H1 (cell line): ENCODE measurements at regions not wholly inside any gene's neighbourhood (a gene's known extent, or its start where the extent isn't known, plus 50 kb on each side); places are given as distances from the start of the nearest gene placed in this dataset.

ENCODE experiments used
- CREB1 ChIP-seq: IDR thresholded peaks from 2 replicates; pipeline ENCODE4 v1.6.1; 2012; ENCODE audit warnings: inconsistent platforms
- CTCF ChIP-seq, 3 experiments: IDR thresholded peaks; 1 replicate in 2 of 3; 2 replicates in 1 of 3; pipeline versions ENCODE4 v1.5.1 to v1.6.1; 2011; ENCODE audit warnings: low read length in 3 of 3, mild to moderate bottlenecking in 3 of 3, inconsistent platforms in 2 of 3, low read depth in 1 of 3, moderate library complexity in 1 of 3; ENCODE audit not compliant: insufficient read depth in 1 of 3; ENCODE audit errors: control extremely low read depth in 1 of 3
- EZH2 ChIP-seq: fragments of 200-600 bp; sonication (generic); IDR thresholded peaks from 2 replicates; pipeline ENCODE4 v1.7.1; 2012; ENCODE audit warnings: low read depth, mild to moderate bottlenecking, moderate library complexity, low read length, inconsistent platforms; ENCODE audit not compliant: severe bottlenecking
- POLR2AphosphoS5 ChIP-seq: IDR thresholded peaks from 2 replicates; pipeline ENCODE4 v1.6.1; 2011; ENCODE audit warnings: low read depth, low read length

GRCh38 chr2:166750624-166751023 is 137.7 kb upstream of the XIRP2 start:
- no peak for TF ChIP-seq CREB1
- TF ChIP-seq CTCF (IDR thresholded peaks at IDR 0.05; ENCODE audit: control extremely low read depth in 1 of 3, insufficient read depth in 1 of 3, low read depth in 1 of 3, low read length in 3 of 3) = no peak
- no peak for TF ChIP-seq EZH2
- no peak for TF ChIP-seq POLR2AphosphoS5
